Prostate gland (tissue), 2 donors: ENCODE measurements at regions not wholly inside any gene's neighbourhood (a gene's known extent, or its start where the extent isn't known, plus 50 kb on each side); places are given as distances from the start of the nearest gene placed in this dataset.

Source experiments
- CTCF ChIP-seq, 4 experiments: fragments of 200-600 bp in 2 of 4; fragments of 450-650 bp in 2 of 4; sonication (generic) in 2 of 4; IDR thresholded peaks; 1 replicate in 3 of 4; 2 replicates in 1 of 4; pipeline ENCODE4 v1.5.1; 2016 to 2019; ENCODE audit warnings: antibody characterized with exemption in 4 of 4, mild to moderate bottlenecking in 2 of 4, moderate library complexity in 2 of 4
- POLR2A ChIP-seq: fragments of 450-650 bp; IDR thresholded peaks from one replicate; pipeline ENCODE4 v1.6.1; 2016; ENCODE audit warnings: antibody characterized with exemption, mild to moderate bottlenecking

- TF ChIP-seq POLR2A: no peak
- no peak for TF ChIP-seq CTCF (IDR thresholded peaks at IDR 0.05)
These were observed 649.3 kb upstream of the ARGLU1 start for GRCh38 chr13:107217251-107217650.
